ENCODE measurements at regions not wholly inside any gene's neighbourhood (a gene's known extent, or its start where the extent isn't known, plus 50 kb on each side); places are given as distances from the start of the nearest gene placed in this dataset.

- Histone ChIP-seq H3K27me3 (ENCODE audit: control insufficient read depth, low read length) (peaks cover 8% of the 10 kb centered on the region), H3K36me3 (ENCODE audit: control insufficient read depth, low read length) (no peaks in the 10 kb centered on the region), H3K4me3 (ENCODE audit: low read length) (no peak overlapping the region), H3K9me2 (replicated peaks; ENCODE audit: control insufficient read depth, low read length) (no peaks in the 10 kb centered on the region), H3K9me3 (ENCODE audit: control insufficient read depth, insufficient read depth, low read length) (no peaks in the 10 kb centered on the region), H3K79me2 (ENCODE audit: control insufficient read depth, low read length) (no peaks in the 10 kb centered on the region), H3K27ac (ENCODE audit: low read depth, low read length) (no peak overlapping the region), H4K20me1 (ENCODE audit: control insufficient read depth, insufficient read depth, low read depth, low read length) (no peaks in the 10 kb centered on the region), H3F3A (ENCODE audit: control insufficient read depth, insufficient read depth) (no peaks in the 10 kb centered on the region), H3K4me1 (ENCODE audit: control insufficient read depth, low read length) (peaks cover 6% of the 10 kb centered on the region), H3K4me2 (ENCODE audit: low read length) (no peak overlapping the region)
- no peak for TF ChIP-seq EZH2phosphoT487 (IDR thresholded peaks at IDR 0.05; ENCODE audit: borderline replicate concordance, low read length)
These were observed 232.8 kb upstream of the UMPS start for GRCh38 chr3:124497487-124497886.

GRCh38 chr3:124498891-124499290 lies 231.4 kb upstream of the UMPS start:
- H3K9me2 ChIP-seq (replicated peaks; ENCODE audit: control insufficient read depth, low read length), result no peaks in the 10 kb centered on the region
- no peaks in the 10 kb centered on the region for H3K79me2 ChIP-seq (ENCODE audit: control insufficient read depth, low read length)
- no peak overlapping the region for H3K27ac ChIP-seq (ENCODE audit: low read depth, low read length)
- no peaks in the 10 kb centered on the region for H3K9me3 ChIP-seq (ENCODE audit: control insufficient read depth, insufficient read depth, low read length)
- H4K20me1 ChIP-seq (ENCODE audit: control insufficient read depth, insufficient read depth, low read depth, low read length), result no peaks in the 10 kb centered on the region
- H3K27me3 ChIP-seq (ENCODE audit: control insufficient read depth, low read length), result peaks cover 8% of the 10 kb centered on the region
- TF ChIP-seq CTCF (IDR thresholded peaks at IDR 0.05; ENCODE audit: low read depth, low read length, poor library complexity, severe bottlenecking), result no peak
- no peak for TF ChIP-seq EZH2phosphoT487 (IDR thresholded peaks at IDR 0.05; ENCODE audit: borderline replicate concordance, low read length)
- H3F3A ChIP-seq (ENCODE audit: control insufficient read depth, insufficient read depth), result no peaks in the 10 kb centered on the region
- H3K4me3 ChIP-seq (ENCODE audit: low read length), result no peak overlapping the region
- H3K36me3 ChIP-seq (ENCODE audit: control insufficient read depth, low read length), result no peaks in the 10 kb centered on the region
- H3K4me2 ChIP-seq (ENCODE audit: low read length), result no peak overlapping the region
- peaks cover 6% of the 10 kb centered on the region for H3K4me1 ChIP-seq (ENCODE audit: control insufficient read depth, low read length)

GRCh38 chr3:124504332-124505059 lies 225.8 kb upstream of the UMPS start:
- Histone ChIP-seq H3K79me2 (ENCODE audit: control insufficient read depth, low read length) (no peaks in the 10 kb centered on the region), H3K4me1 (ENCODE audit: control insufficient read depth, low read length) (no peaks in the 10 kb centered on the region), H3K27me3 (ENCODE audit: control insufficient read depth, low read length) (no peaks in the 10 kb centered on the region), H4K20me1 (ENCODE audit: control insufficient read depth, insufficient read depth, low read depth, low read length) (no peaks in the 10 kb centered on the region), H3K9me2 (replicated peaks; ENCODE audit: control insufficient read depth, low read length) (no peaks in the 10 kb centered on the region), H3K36me3 (ENCODE audit: control insufficient read depth, low read length) (no peaks in the 10 kb centered on the region), H3K4me3 (ENCODE audit: low read length) (no peak overlapping the region), H3K27ac (ENCODE audit: low read depth, low read length) (no peak overlapping the region), H3K9me3 (ENCODE audit: control insufficient read depth, insufficient read depth, low read length) (no peaks in the 10 kb centered on the region), H3F3A (ENCODE audit: control insufficient read depth, insufficient read depth) (no peaks in the 10 kb centered on the region), H3K4me2 (ENCODE audit: low read length) (no peak overlapping the region)
- TF ChIP-seq CTCF (IDR thresholded peaks at IDR 0.05; ENCODE audit: low read depth, low read length, poor library complexity, severe bottlenecking) (no peak), EZH2phosphoT487 (IDR thresholded peaks at IDR 0.05; ENCODE audit: borderline replicate concordance, low read length) (no peak)

- Histone ChIP-seq H3K27me3 (ENCODE audit: control insufficient read depth, low read length) (peaks cover 6% of the 10 kb centered on the region; the same call in 1 of the 2 replicates), H3K4me3 (ENCODE audit: low read length) (no peak overlapping the region), H3F3A (ENCODE audit: control insufficient read depth, insufficient read depth) (no peaks in the 10 kb centered on the region), H4K20me1 (ENCODE audit: control insufficient read depth, insufficient read depth, low read depth, low read length) (no peaks in the 10 kb centered on the region), H3K27ac (ENCODE audit: low read depth, low read length) (no peak overlapping the region), H3K4me1 (ENCODE audit: control insufficient read depth, low read length) (no peaks in the 10 kb centered on the region), H3K4me2 (ENCODE audit: low read length) (no peak overlapping the region), H3K36me3 (ENCODE audit: control insufficient read depth, low read length) (no peaks in the 10 kb centered on the region), H3K79me2 (ENCODE audit: control insufficient read depth, low read length) (no peaks in the 10 kb centered on the region), H3K9me2 (replicated peaks; ENCODE audit: control insufficient read depth, low read length) (no peaks in the 10 kb centered on the region), H3K9me3 (ENCODE audit: control insufficient read depth, insufficient read depth, low read length) (no peaks in the 10 kb centered on the region)
- no peak for TF ChIP-seq CTCF (IDR thresholded peaks at IDR 0.05; ENCODE audit: low read depth, low read length, poor library complexity, severe bottlenecking)
- no peak for TF ChIP-seq EZH2phosphoT487 (IDR thresholded peaks at IDR 0.05; ENCODE audit: borderline replicate concordance, low read length)
These were observed 220.4 kb upstream of the UMPS start for GRCh38 chr3:124509884-124510283.

All from DOHH2 (cell line).